ENCODE measurements at regions not wholly inside any gene's neighbourhood (a gene's known extent, or its start where the extent isn't known, plus 50 kb on each side); places are given as distances from the start of the nearest gene placed in this dataset.

DNA sequence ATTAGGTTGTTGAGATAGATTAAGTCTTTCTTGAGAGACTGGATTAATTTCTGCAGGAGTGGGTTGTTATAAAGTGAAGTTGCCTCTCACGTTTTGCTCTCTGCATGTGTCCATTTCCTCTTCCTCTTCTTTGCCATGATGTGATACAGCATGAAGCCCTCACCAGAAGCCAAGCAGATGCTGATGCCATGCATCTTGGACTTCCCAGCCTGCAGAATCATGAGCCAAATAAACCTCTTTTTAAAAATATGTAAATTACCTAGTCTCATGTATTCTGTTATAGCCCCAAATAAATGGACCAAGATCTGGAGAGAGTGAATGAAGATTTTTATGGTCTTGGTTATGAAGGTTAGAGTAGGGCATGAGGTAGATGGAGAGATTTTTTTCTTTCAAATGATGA lies 111.6 kb upstream of the MAN1A1 start:
- WGBS, 2 experiments (ENCODE audit: extremely low coverage in 2 of 2, insufficient read length in 1 of 2), result no CpG with 5 or more reads among the region's 1 CpG
- ChIA-PET POLR2A (ENCODE audit: unreplicated experiment) (no interaction called here), CTCF (no interaction called here)
- H3K4me2 ChIP-seq (ENCODE audit: low read depth, low read length), result no peak overlapping the region
- no peak overlapping the region for H2BK5ac ChIP-seq (ENCODE audit: low read depth, low read length, poor library complexity, severe bottlenecking)
- BruUV-seq (replicated peaks), result no TSS peak
- DNase-seq (no peak), ATAC-seq (ENCODE audit: low read depth) (no peak)
- H3K9ac ChIP-seq (ENCODE audit: low read depth, low read length), result no peak overlapping the region
- no peaks in the 10 kb centered on the region for H4K20me1 ChIP-seq (ENCODE audit: insufficient read depth, low read length)
- TF ChIP-seq CHD1 (IDR thresholded peaks at IDR 0.05; ENCODE audit: low read depth, low read length) (no peak), RAD21 (IDR thresholded peaks at IDR 0.05; ENCODE audit: low read length) (no peak), FOS (IDR thresholded peaks at IDR 0.05; ENCODE audit: low read depth, low read length) (no peak), RCOR1 (IDR thresholded peaks at IDR 0.05; ENCODE audit: insufficient replicate concordance, low read length) (no peak), MXI1 (IDR thresholded peaks at IDR 0.05; ENCODE audit: borderline replicate concordance, low read depth, low read length) (no peak), NFE2L2 (IDR thresholded peaks at IDR 0.05; ENCODE audit: low read depth, low read length) (no peak), BHLHE40 (IDR thresholded peaks at IDR 0.05; ENCODE audit: low read depth, low read length) (no peak), POLR2A (IDR thresholded peaks at IDR 0.05; ENCODE audit: low read depth, low read length) (no peak)
- TF ChIP-seq, protein P1, sequence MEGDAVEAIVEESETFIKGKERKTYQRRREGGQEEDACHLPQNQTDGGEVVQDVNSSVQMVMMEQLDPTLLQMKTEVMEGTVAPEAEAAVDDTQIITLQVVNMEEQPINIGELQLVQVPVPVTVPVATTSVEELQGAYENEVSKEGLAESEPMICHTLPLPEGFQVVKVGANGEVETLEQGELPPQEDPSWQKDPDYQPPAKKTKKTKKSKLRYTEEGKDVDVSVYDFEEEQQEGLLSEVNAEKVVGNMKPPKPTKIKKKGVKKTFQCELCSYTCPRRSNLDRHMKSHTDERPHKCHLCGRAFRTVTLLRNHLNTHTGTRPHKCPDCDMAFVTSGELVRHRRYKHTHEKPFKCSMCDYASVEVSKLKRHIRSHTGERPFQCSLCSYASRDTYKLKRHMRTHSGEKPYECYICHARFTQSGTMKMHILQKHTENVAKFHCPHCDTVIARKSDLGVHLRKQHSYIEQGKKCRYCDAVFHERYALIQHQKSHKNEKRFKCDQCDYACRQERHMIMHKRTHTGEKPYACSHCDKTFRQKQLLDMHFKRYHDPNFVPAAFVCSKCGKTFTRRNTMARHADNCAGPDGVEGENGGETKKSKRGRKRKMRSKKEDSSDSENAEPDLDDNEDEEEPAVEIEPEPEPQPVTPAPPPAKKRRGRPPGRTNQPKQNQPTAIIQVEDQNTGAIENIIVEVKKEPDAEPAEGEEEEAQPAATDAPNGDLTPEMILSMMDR (conservative IDR thresholded peaks at IDR 0.05; ENCODE audit: low read depth, low read length), result no peak
- H4K8ac ChIP-seq (ENCODE audit: low read depth in 2 of 2, low read length in 2 of 2), result no peak overlapping the region
- no peak overlapping the region for H2BK20ac ChIP-seq (ENCODE audit: low read depth, low read length)
- intact Hi-C loops (cut with micrococcal nuclease) (no loop called here), dilution Hi-C loops (cut with HindIII; ENCODE audit: low sequenced_read_pairs, unreplicated experiment) (no loop called here), in situ Hi-C loops (cut with MboI; ENCODE audit: low sequenced_read_pairs) (no loop called here)
- no peaks in the 10 kb centered on the region; the same call in 1 of the 2 replicates for H3K9me1 ChIP-seq (ENCODE audit: insufficient read depth, low read length)
- H3K79me1 ChIP-seq (ENCODE audit: low read depth in 1 of 2, low read length in 2 of 2), result no peaks in the 10 kb centered on the region
- no peak overlapping the region for H3K56ac ChIP-seq (ENCODE audit: extremely low read depth, insufficient read depth, low read length)
- no peaks in the 10 kb centered on the region for H3K36me3 ChIP-seq (ENCODE audit: control insufficient read depth, insufficient read depth, low read length)
- H3K4ac ChIP-seq (ENCODE audit: low read depth, low read length), result no peak overlapping the region
- no peak overlapping the region for H2AK9ac ChIP-seq (replicated peaks; ENCODE audit: low read depth, low read length, poor library complexity)
- no peak overlapping the region for H2BK120ac ChIP-seq (ENCODE audit: low read depth, low read length)
- no peak overlapping the region for H2AK5ac ChIP-seq (ENCODE audit: low read depth, low read length)
- no peaks in the 10 kb centered on the region for H3K4me1 ChIP-seq (ENCODE audit: control insufficient read depth, insufficient read depth, low read length)
- no peak overlapping the region for H3K27ac ChIP-seq (ENCODE audit: insufficient read depth, low read length)
- no peaks in the 10 kb centered on the region for H3K9me3 ChIP-seq (ENCODE audit: control insufficient read depth, insufficient read depth, low read length)
- no peak overlapping the region for H4K5ac ChIP-seq (ENCODE audit: low read depth, low read length)
- H3K23ac ChIP-seq (ENCODE audit: low read depth, low read length), result no peak overlapping the region
- no peak overlapping the region for H2BK15ac ChIP-seq (ENCODE audit: low read depth, low read length)
- no peak overlapping the region for H3K4me3 ChIP-seq (ENCODE audit: insufficient read depth, low read depth, low read length)
- no peaks in the 10 kb centered on the region for H3K27me3 ChIP-seq (ENCODE audit: control insufficient read depth, insufficient read depth, low read length)
- no peak overlapping the region for H2AFZ ChIP-seq (replicated peaks; ENCODE audit: low read length, poor library complexity)
- H3K18ac ChIP-seq (ENCODE audit: low read depth, low read length), result no peak overlapping the region
- no peak overlapping the region for H3K14ac ChIP-seq (replicated peaks; ENCODE audit: low read depth, low read length)
- no peak overlapping the region for H4K91ac ChIP-seq (ENCODE audit: insufficient read depth, low read depth, low read length)

Data from IMR-90 (cell line).